ENCODE measurements at regions not wholly inside any gene's neighbourhood (a gene's known extent, or its start where the extent isn't known, plus 50 kb on each side); places are given as distances from the start of the nearest gene placed in this dataset.

DNA sequence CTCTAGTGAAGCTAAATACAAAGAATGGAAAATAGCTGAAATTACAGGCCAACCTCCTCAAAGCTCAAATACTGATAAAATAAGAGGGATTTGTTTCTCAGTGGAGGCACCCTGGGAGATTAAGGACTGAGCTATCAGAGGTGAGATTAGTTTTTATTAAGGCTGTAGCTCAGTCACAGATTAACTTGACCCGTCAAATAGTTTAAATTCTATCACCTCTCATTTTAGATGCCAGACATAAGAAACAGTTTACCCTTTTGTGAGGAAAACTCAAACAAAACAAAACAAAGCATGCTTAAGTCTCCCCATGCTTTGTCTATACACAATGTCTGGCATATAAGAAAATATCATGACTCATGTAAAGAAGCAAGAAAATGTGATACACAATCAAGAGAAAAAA lies 208.3 kb upstream of the PMFBP1 start:
- TF ChIP-seq POLR2A (IDR thresholded peaks at IDR 0.05; ENCODE audit: low read depth, low read length) (no peak), POLR2AphosphoS5 (IDR thresholded peaks at IDR 0.05; ENCODE audit: low read depth, low read length) (no peak), TAF1 (IDR thresholded peaks at IDR 0.05; ENCODE audit: low read depth, low read length) (no peak), SPI1 (IDR thresholded peaks at IDR 0.05; ENCODE audit: low read depth, low read length) (no peak), POU2F2 (IDR thresholded peaks at IDR 0.05; ENCODE audit: low read depth, low read length) (no peak)

Measured in GM12891 (cell line).